Brain microvascular endothelial cell (primary cell): ENCODE measurements at regions not wholly inside any gene's neighbourhood (a gene's known extent, or its start where the extent isn't known, plus 50 kb on each side); places are given as distances from the start of the nearest gene placed in this dataset.
A peak's percentile ranks its signal among the peaks of the same experiment; 100 is the strongest.

Source experiments
- DNase-seq: peaks from one replicate; pipeline ENCODE4 v3.0.0-alpha.2; 2020
- H3K27ac ChIP-seq: fragments of 250-450 bp; sonication (Bioruptor Pico); 2 replicates; pipeline ENCODE4 v1.5.1; 2020; ENCODE audit warnings: mild to moderate bottlenecking, moderate library complexity
- H3K27me3 ChIP-seq: fragments of 250-450 bp; sonication (Bioruptor Pico); replicated peaks from 2 replicates; pipeline ENCODE4 v1.5.1; 2020; ENCODE audit warnings: mild to moderate bottlenecking
- H3K36me3 ChIP-seq: fragments of 250-450 bp; sonication (Bioruptor Pico); replicated peaks from 2 replicates; pipeline ENCODE4 v1.5.1; 2020; ENCODE audit warnings: mild to moderate bottlenecking
- H3K4me3 ChIP-seq: 2 replicates; pipeline ENCODE4 v1.5.1; 2011; ENCODE audit warnings: low read depth, mild to moderate bottlenecking, control low read depth, low read length, moderate library complexity
- in situ Hi-C: cut with HindIII; loops from 2 replicates; pipeline ENCODE4 v1.10.0; 2017; ENCODE audit warnings: low sequenced_read_pairs, low pct_ligation_motif_present
- TF ChIP-seq, protein P1 (sequence below): IDR thresholded peaks from 2 replicates; pipeline ENCODE4 v1.5.1; 2011; ENCODE audit warnings: low read depth, mild to moderate bottlenecking, moderate library complexity, low read length, control low read depth, inconsistent platforms; ENCODE audit errors: missing control alignments

DNA sequence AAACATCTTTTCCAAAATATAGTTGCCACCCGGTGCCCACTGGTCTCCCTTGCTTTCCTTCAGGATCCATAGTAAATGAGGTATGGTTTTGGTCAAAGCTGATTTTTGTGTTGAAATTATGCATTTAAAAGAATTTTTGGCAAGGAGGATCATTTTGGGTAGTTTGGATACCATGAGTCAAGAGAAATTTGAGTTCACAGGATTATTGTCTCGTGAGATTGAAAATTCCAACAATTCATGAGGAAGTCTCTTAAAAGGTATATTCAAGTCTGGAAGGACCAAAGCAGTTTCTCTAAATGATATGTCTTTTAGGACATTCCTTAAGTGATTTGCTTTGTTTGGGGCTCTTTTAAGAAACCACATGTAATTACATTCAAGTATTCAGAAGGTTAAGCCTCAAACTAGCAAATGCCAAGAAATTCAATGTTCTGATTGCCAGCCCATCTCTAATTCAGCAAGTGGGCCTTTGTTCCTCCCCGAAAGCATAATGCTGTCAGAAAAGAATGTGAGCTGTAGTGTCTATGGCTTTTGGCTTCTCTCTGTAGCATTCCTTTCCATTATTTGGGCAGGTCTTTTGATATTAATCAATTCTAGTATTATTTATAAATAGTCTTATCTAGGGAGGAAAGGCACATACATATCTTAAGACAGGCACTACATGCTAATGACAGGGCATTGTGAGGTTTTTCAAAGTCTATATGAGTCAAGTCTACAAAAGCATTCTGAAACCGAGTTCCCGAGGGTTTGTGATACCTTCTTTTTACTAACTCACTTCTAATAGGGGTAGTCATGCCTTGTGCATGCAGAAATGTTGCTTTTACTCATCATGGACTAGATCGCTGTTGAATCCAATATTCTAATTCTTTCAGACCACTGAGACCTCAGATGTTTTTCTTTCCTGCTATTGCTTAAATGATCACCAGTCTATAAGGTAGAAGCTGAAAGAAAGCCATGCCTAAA lies 453.9 kb downstream of the ENC1 start:
- in situ Hi-C loops = no loop called here

GRCh38 chr5:74185599-74185998 lies 454.9 kb downstream of the ENC1 start:
- Histone ChIP-seq H3K36me3 (no peaks in the 10 kb centered on the region), H3K27ac (no peak overlapping the region), H3K4me3 (no peak overlapping the region), H3K27me3 (no peaks in the 10 kb centered on the region)
- no peak for DNase-seq
- in situ Hi-C loops = no loop called here
- TF ChIP-seq, protein P1, sequence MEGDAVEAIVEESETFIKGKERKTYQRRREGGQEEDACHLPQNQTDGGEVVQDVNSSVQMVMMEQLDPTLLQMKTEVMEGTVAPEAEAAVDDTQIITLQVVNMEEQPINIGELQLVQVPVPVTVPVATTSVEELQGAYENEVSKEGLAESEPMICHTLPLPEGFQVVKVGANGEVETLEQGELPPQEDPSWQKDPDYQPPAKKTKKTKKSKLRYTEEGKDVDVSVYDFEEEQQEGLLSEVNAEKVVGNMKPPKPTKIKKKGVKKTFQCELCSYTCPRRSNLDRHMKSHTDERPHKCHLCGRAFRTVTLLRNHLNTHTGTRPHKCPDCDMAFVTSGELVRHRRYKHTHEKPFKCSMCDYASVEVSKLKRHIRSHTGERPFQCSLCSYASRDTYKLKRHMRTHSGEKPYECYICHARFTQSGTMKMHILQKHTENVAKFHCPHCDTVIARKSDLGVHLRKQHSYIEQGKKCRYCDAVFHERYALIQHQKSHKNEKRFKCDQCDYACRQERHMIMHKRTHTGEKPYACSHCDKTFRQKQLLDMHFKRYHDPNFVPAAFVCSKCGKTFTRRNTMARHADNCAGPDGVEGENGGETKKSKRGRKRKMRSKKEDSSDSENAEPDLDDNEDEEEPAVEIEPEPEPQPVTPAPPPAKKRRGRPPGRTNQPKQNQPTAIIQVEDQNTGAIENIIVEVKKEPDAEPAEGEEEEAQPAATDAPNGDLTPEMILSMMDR = no peak

More for the DNA sequence above, 453.9 kb downstream of the ENC1 start:
- Histone ChIP-seq H3K36me3 (no peaks in the 10 kb centered on the region), H3K4me3 (no peak overlapping the region), H3K27ac (no peak overlapping the region), H3K27me3 (no peaks in the 10 kb centered on the region)
- DNase-seq = peak; percentile 45
- TF ChIP-seq, protein P1 = no peak

DNA sequence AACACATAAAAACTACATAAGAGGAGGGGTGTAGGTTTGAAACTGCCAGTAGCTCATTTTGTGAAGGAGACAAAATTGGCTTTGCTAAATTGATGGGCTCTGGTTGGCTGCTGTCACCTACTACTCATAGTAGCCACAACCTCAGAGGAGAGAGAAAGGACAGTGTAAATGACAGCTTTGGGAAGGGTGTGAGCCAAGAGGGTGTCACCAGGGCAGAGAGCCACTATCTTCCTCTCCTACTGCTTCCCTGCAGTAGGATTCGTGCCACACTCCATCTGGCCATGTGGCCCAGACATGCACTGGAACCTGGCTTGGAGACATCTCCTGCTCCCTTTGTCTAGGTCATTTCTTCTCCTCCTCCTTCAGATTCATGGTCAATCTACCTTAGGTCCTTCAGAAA lies 455.9 kb downstream of the ENC1 start:
- in situ Hi-C loops = no loop called here
- TF ChIP-seq, protein P1 = no peak
- DNase-seq = no peak

DNA sequence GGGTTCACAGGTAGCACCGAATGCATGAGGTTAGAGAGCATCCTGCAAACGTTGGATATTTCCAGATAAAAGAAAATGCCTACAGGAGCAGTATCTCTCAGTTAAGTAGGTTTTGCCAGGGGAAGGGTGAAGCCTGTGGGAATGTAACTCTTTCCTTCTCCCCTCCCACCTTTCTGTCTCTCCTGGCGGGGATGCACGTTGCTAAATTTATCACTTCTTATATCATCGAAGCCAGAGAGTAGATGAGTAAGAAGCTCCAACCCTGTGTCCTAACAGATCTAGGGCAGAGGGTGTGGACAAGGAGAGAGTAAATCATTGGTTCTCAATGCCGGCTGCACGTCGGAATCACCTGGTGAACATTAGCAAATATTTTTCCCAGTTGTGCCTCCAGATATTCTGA lies 457.5 kb downstream of the ENC1 start:
- Histone ChIP-seq H3K36me3 (no peaks in the 10 kb centered on the region), H3K27ac (no peak overlapping the region), H3K27me3 (no peaks in the 10 kb centered on the region), H3K4me3 (no peak overlapping the region)
- in situ Hi-C loops = no loop called here
- TF ChIP-seq, protein P1 = no peak
- no peak for DNase-seq

More for the DNA sequence above, 455.9 kb downstream of the ENC1 start:
- Histone ChIP-seq H3K27me3 (no peaks in the 10 kb centered on the region), H3K36me3 (no peaks in the 10 kb centered on the region), H3K27ac (no peak overlapping the region), H3K4me3 (no peak overlapping the region)

DNA sequence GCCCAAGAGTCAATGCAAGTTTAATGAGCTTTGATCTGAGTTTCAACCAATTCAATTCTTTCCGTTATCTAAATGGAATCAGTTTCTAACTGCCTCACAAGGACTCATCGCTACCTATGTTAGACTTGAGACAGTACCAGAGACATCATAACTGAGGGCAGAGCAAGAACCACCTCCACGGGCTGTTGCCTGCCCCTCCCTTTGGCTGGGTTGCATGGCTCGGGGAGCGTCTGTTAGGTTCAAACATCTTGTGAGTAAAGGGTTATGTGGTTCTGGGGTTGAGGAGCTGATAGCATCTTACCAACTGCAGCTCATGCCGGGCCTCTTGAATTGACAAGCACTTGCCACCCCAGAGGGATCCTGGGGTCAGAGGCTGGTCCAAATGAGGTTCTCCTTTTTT lies 457.9 kb downstream of the ENC1 start:
- in situ Hi-C loops = no loop called here
- H3K4me3 ChIP-seq = no peak overlapping the region
- H3K27ac ChIP-seq = no peak overlapping the region
- TF ChIP-seq, protein P1 = no peak
- H3K27me3 ChIP-seq = no peaks in the 10 kb centered on the region
- no peaks in the 10 kb centered on the region for H3K36me3 ChIP-seq
- DNase-seq = no peak
